Tibial nerve (tissue), 4 donors: ENCODE measurements at regions not wholly inside any gene's neighbourhood (a gene's known extent, or its start where the extent isn't known, plus 50 kb on each side); places are given as distances from the start of the nearest gene placed in this dataset.

Experiments
- DNase-seq, 2 donors: peaks; one replicate each; pipeline ENCODE4 v3.0.0-alpha.2; 2019; ENCODE audit warnings: low spot score in 2 of 2
- H3K27ac ChIP-seq, 4 donors: fragments of 200-600 bp; sonication (generic) in 3 of 4; one replicate each; pipeline ENCODE4 v1.5.1; 2017 to 2019; ENCODE audit warnings: mild to moderate bottlenecking in 1 of 4
- H3K27me3 ChIP-seq, 2 donors: fragments of 200-600 bp; sonication (generic) in 1 of 2; one replicate each; pipeline versions ENCODE4 v1.5.1 to v1.6.0; 2017 to 2019
- H3K36me3 ChIP-seq, 3 donors: fragments of 200-600 bp; sonication (generic); one replicate each; pipeline ENCODE4 v1.5.1; 2018 to 2019
- H3K4me1 ChIP-seq, 4 donors: fragments of 200-600 bp; sonication (generic) in 3 of 4; one replicate each; pipeline ENCODE4 v1.5.1; 2017 to 2019
- H3K4me3 ChIP-seq, 4 donors: fragments of 200-600 bp; sonication (generic) in 3 of 4; one replicate each; pipeline ENCODE4 v1.5.1; 2017 to 2019; ENCODE audit warnings: mild to moderate bottlenecking in 1 of 4, moderate library complexity in 1 of 4
- H3K9me3 ChIP-seq, 4 donors: fragments of 200-600 bp; sonication (generic) in 3 of 4; one replicate each; pipeline ENCODE4 v1.5.1; 2017 to 2019
- CTCF ChIP-seq, 5 experiments: fragments of 200-600 bp in 3 of 5; fragments of 450-650 bp in 2 of 5; sonication (generic) in 3 of 5; IDR thresholded peaks; one replicate each; pipeline ENCODE4 v1.5.1; 2016 to 2019; ENCODE audit warnings: antibody characterized with exemption in 5 of 5, mild to moderate bottlenecking in 3 of 5, moderate library complexity in 2 of 5
- EP300 ChIP-seq, 2 donors: sonication (generic); formaldehyde crosslinking; IDR thresholded peaks; one replicate each; pipeline ENCODE4 v1.6.1; 2017; ENCODE audit warnings: antibody characterized with exemption in 2 of 2, mild to moderate bottlenecking in 1 of 2
- POLR2A ChIP-seq, 2 donors: fragments of 450-650 bp; IDR thresholded peaks; one replicate each; pipeline ENCODE4 v1.6.1; 2017; ENCODE audit warnings: antibody characterized with exemption in 2 of 2, mild to moderate bottlenecking in 2 of 2, moderate library complexity in 2 of 2
- WGBS, 2 donors: methylation state at CpG; one replicate each; pipeline ENCODE4 v1.1.5; 2018; 5-methylcytosine and 5-hydroxymethylcytosine counted together

- Histone ChIP-seq H3K9me3 (no peaks in the 10 kb centered on the region), H3K4me1 (no peaks in the 10 kb centered on the region), H3K27ac (no peak overlapping the region), H3K4me3 (no peak overlapping the region), H3K27me3 (no peaks in the 10 kb centered on the region), H3K36me3 (no peaks in the 10 kb centered on the region)
- 30 to 48% methylated on average over 9 of the region's 9 CpGs for WGBS, 2 donors
- no peak for TF ChIP-seq POLR2A (IDR thresholded peaks at IDR 0.05)
- TF ChIP-seq EP300 (IDR thresholded peaks at IDR 0.05): no peak
- no peak for TF ChIP-seq CTCF (IDR thresholded peaks at IDR 0.05)
- no peak for DNase-seq
These were observed 260.5 kb downstream of the CBLN1 start for GRCh38 chr16:49021136-49021535.

DNA sequence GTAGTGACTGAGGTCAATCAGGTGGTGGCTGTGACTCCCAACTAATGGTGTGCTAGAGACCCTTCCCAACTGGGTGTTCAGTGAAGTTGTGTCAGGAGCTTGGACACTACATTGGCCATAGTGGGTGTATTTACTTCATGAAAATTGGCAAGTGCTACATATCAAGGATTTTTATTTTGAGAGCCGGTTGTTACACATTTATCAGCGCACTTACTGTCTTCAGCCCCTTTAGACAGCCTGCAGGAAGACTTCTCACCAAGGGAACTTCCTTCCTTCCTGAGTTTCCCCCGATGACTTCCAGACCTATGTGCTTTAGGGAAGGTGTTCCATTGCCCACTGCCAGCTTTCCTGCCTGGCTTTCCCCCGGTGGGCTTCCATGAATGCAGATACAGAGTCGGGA is 261.2 kb downstream of the CBLN1 start:
- H3K27ac ChIP-seq: no peak overlapping the region
- H3K4me1 ChIP-seq: no peaks in the 10 kb centered on the region
- no peaks in the 10 kb centered on the region for H3K27me3 ChIP-seq
- H3K9me3 ChIP-seq: no peaks in the 10 kb centered on the region
- no peak for DNase-seq
- H3K36me3 ChIP-seq: no peaks in the 10 kb centered on the region
- TF ChIP-seq CTCF (IDR thresholded peaks at IDR 0.05) (no peak), POLR2A (IDR thresholded peaks at IDR 0.05) (no peak), EP300 (IDR thresholded peaks at IDR 0.05) (no peak)
- H3K4me3 ChIP-seq: no peak overlapping the region
- WGBS, 2 donors: 51 to 59% methylated on average over 5 of the region's 5 CpGs

GRCh38 chr16:49019831-49020230 is 261.8 kb downstream of the CBLN1 start:
- no peaks in the 10 kb centered on the region for H3K9me3 ChIP-seq
- no peaks in the 10 kb centered on the region for H3K27me3 ChIP-seq
- H3K27ac ChIP-seq: no peak overlapping the region
- TF ChIP-seq EP300 (IDR thresholded peaks at IDR 0.05) (no peak), POLR2A (IDR thresholded peaks at IDR 0.05) (no peak), CTCF (IDR thresholded peaks at IDR 0.05) (no peak)
- no peak overlapping the region for H3K4me3 ChIP-seq
- no peak for DNase-seq
- whole genome bisulfite sequencing, 2 donors: 74% methylated on average over 13 of the region's 13 CpGs
- H3K4me1 ChIP-seq: no peaks in the 10 kb centered on the region
- no peaks in the 10 kb centered on the region for H3K36me3 ChIP-seq

- Histone ChIP-seq H3K27ac (no peak overlapping the region), H3K27me3 (no peaks in the 10 kb centered on the region), H3K36me3 (no peaks in the 10 kb centered on the region), H3K4me1 (no peaks in the 10 kb centered on the region), H3K9me3 (no peaks in the 10 kb centered on the region), H3K4me3 (no peak overlapping the region)
- no peak for TF ChIP-seq CTCF (IDR thresholded peaks at IDR 0.05)
- TF ChIP-seq EP300 (IDR thresholded peaks at IDR 0.05): no peak
- no peak for TF ChIP-seq POLR2A (IDR thresholded peaks at IDR 0.05)
- DNase-seq: no peak
- WGBS, 2 donors: 9 to 18% methylated on average over 13 to 14 of the region's 14 CpGs
These were observed 262.5 kb downstream of the CBLN1 start for GRCh38 chr16:49019081-49019633.

GRCh38 chr16:49018259-49018931 is 263.2 kb downstream of the CBLN1 start:
- TF ChIP-seq CTCF (IDR thresholded peaks at IDR 0.05): no peak
- TF ChIP-seq EP300 (IDR thresholded peaks at IDR 0.05): no peak
- no peak for TF ChIP-seq POLR2A (IDR thresholded peaks at IDR 0.05)
- H3K4me1 ChIP-seq: no peaks in the 10 kb centered on the region
- no peak overlapping the region for H3K27ac ChIP-seq
- DNase-seq: no peak
- no peaks in the 10 kb centered on the region for H3K9me3 ChIP-seq
- H3K27me3 ChIP-seq: no peaks in the 10 kb centered on the region
- H3K4me3 ChIP-seq: no peak overlapping the region
- no peaks in the 10 kb centered on the region for H3K36me3 ChIP-seq
- WGBS, 2 donors: 81 to 92% methylated on average over 3 of the region's 3 CpGs
